A549 (cell line): ENCODE measurements at regions not wholly inside any gene's neighbourhood (a gene's known extent, or its start where the extent isn't known, plus 50 kb on each side); places are given as distances from the start of the nearest gene placed in this dataset.

Source experiments
- ATAC-seq, 2 experiments: fragments of 200-7000 bp in 1 of 2; fragments of >200 bp in 1 of 2; cut with Nextera tagmentation in 1 of 2; cut with Tn5 transposase in 1 of 2; 3 replicates each; pipeline versions ENCODE4 v1.8.0 to v1.9.1; 2018 to 2020; ENCODE audit warnings: mild to moderate bottlenecking in 1 of 2, moderate library complexity in 1 of 2
- CTCF ChIA-PET: fragments of 300-600 bp; sonication (Branson Sonifier 250); formaldehyde crosslinking; extraction: SDS; loops from one replicate; lab custom pipeline; 2021; ENCODE audit warnings: antibody characterized with exemption, inconsistent platforms; lab: Yijun Ruan, JAX
- POLR2A ChIA-PET: fragments of 350-600 bp; formaldehyde crosslinking; extraction: SDS; loops from one replicate; lab custom pipeline; 2021; ENCODE audit warnings: antibody characterized with exemption, inconsistent platforms; lab: Yijun Ruan, JAX
- DNase-seq, 2 experiments: peaks; one replicate each; pipeline versions ENCODE4 v3.0.0 to v3.0.0-alpha.2; 2011 to 2016; ENCODE audit warnings: low read depth in 1 of 2, low spot score in 1 of 2
- FAIRE-seq: peaks from 2 replicates; lab custom pipeline; 2011; peaks lifted over from hg19 to GRCh38; lab: Jason Lieb, UNC
- H3K27ac ChIP-seq, 2 experiments: fragments of >200 bp; sonication (Bioruptor Twin); formaldehyde crosslinking; 3 replicates each; pipeline ENCODE4 v1.5.1; 2016 to 2017
- H3K4me1 ChIP-seq: fragments of >200 bp; sonication (Bioruptor Twin); formaldehyde crosslinking; 3 replicates; pipeline ENCODE4 v1.6.1; 2016
- H3K4me2 ChIP-seq: fragments of >200 bp; sonication (Bioruptor Twin); formaldehyde crosslinking; 3 replicates; pipeline ENCODE4 v1.6.1; 2016
- H3K4me3 ChIP-seq: fragments of >200 bp; sonication (Bioruptor Twin); formaldehyde crosslinking; 3 replicates; pipeline ENCODE4 v1.5.1; 2016
- H3K9me3 ChIP-seq: fragments of >200 bp; sonication (Bioruptor Twin); formaldehyde crosslinking; 3 replicates; pipeline ENCODE4 v1.6.1; 2016
- CHD2 ChIP-seq: fragments of 150-350 bp; IDR thresholded peaks from 2 replicates; pipeline ENCODE4 v1.6.1; 2014; ENCODE audit warnings: low read length; ENCODE audit not compliant: partially characterized antibody
- E2F6 ChIP-seq: IDR thresholded peaks from 2 replicates; pipeline ENCODE4 v1.6.1; 2012; ENCODE audit warnings: low read depth, borderline replicate concordance
- FOSL2 ChIP-seq, 2 experiments: fragments of 450-650 bp in 1 of 2; fragments of >200 bp in 1 of 2; sonication (Bioruptor Twin) in 1 of 2; formaldehyde crosslinking; IDR thresholded peaks; 2 replicates each; pipeline versions ENCODE4 v1.5.0 to v1.6.1; 2016 to 2020; ENCODE audit warnings: mild to moderate bottlenecking in 1 of 2, moderate library complexity in 1 of 2
- FOXS1 ChIP-seq: fragments of 250-450 bp; sonication (Bioruptor Pico); IDR thresholded peaks from 2 replicates; pipeline ENCODE4 v1.5.0; 2020; ENCODE audit warnings: mild to moderate bottlenecking, moderate library complexity
- GATA3 ChIP-seq: IDR thresholded peaks from 2 replicates; pipeline ENCODE4 v1.6.1; 2012; ENCODE audit warnings: borderline replicate concordance
- HES2 ChIP-seq: fragments of >200 bp; sonication (Bioruptor Twin); formaldehyde crosslinking; IDR thresholded peaks from 2 replicates; pipeline ENCODE4 v1.6.1; 2016
- HEYL ChIP-seq: fragments of 250-450 bp; sonication (Bioruptor Pico); IDR thresholded peaks from 2 replicates; pipeline ENCODE4 v1.8.0; 2021; ENCODE audit warnings: mild to moderate bottlenecking, moderate library complexity
- JUN ChIP-seq, 2 experiments: fragments of >200 bp; sonication (Bioruptor Twin); formaldehyde crosslinking; IDR thresholded peaks; 2 replicates in 1 of 2; 3 replicates in 1 of 2; pipeline ENCODE4 v1.6.1; 2016 to 2017
- JUNB ChIP-seq: fragments of >200 bp; sonication (Bioruptor Twin); formaldehyde crosslinking; IDR thresholded peaks from 2 replicates; pipeline ENCODE4 v1.6.1; 2016
- KDM1A ChIP-seq: fragments of 200-600 bp; sonication (generic); IDR thresholded peaks from 2 replicates; pipeline ENCODE4 v1.6.1; 2016; ENCODE audit warnings: low read depth, mild to moderate bottlenecking
- NFE2L2 ChIP-seq: fragments of 150-350 bp; conservative IDR thresholded peaks from 2 replicates; pipeline ENCODE4 v1.6.1; 2014; ENCODE audit warnings: low read length
- NR3C1 ChIP-seq: fragments of >200 bp; sonication (Bioruptor Twin); formaldehyde crosslinking; IDR thresholded peaks from 3 replicates; pipeline ENCODE4 v1.6.1; 2017
- PHF8 ChIP-seq: fragments of 200-600 bp; sonication (generic); IDR thresholded peaks from 2 replicates; pipeline ENCODE4 v1.6.1; 2016; ENCODE audit warnings: low read depth, mild to moderate bottlenecking, antibody characterized with exemption, moderate library complexity, borderline replicate concordance
- POLR2AphosphoS2 ChIP-seq: conservative IDR thresholded peaks from 2 replicates; pipeline ENCODE4 v1.6.1; 2012; ENCODE audit warnings: low read length, improper control_type of control experiment, inconsistent platforms
- RFX5 ChIP-seq: fragments of 450-650 bp; IDR thresholded peaks from 2 replicates; pipeline ENCODE4 v1.7.1; 2014; ENCODE audit warnings: antibody characterized with exemption, mild to moderate bottlenecking, moderate library complexity
- RNF2 ChIP-seq: fragments of 200-600 bp; sonication (generic); IDR thresholded peaks from 2 replicates; pipeline ENCODE4 v1.6.1; 2016; ENCODE audit warnings: low read depth, mild to moderate bottlenecking, antibody characterized with exemption, moderate library complexity, borderline replicate concordance
- TFCP2L1 ChIP-seq: fragments of 250-450 bp; sonication (Bioruptor Pico); IDR thresholded peaks from 2 replicates; pipeline ENCODE4 v1.5.0; 2021; ENCODE audit warnings: mild to moderate bottlenecking
- ZFP36 ChIP-seq: fragments of 450-650 bp; IDR thresholded peaks from 2 replicates; pipeline ENCODE4 v1.6.1; 2014; ENCODE audit warnings: borderline replicate concordance; ENCODE audit not compliant: partially characterized antibody
- WGBS: methylation state at CpG from one replicate; pipeline ENCODE4 v1.1.6; 2017; ENCODE audit errors: missing lambda C conversion rate; 5-methylcytosine and 5-hydroxymethylcytosine counted together
- TF ChIP-seq, protein P1 (sequence below): fragments of 250-450 bp; sonication (Bioruptor Pico); IDR thresholded peaks from 2 replicates; pipeline ENCODE4 v1.5.0; 2021; ENCODE audit warnings: mild to moderate bottlenecking, moderate library complexity, borderline replicate concordance
- TF ChIP-seq, protein P2 (sequence below): IDR thresholded peaks from 2 replicates; pipeline ENCODE4 v1.6.1; 2012
- TF ChIP-seq, protein P3 (sequence below): IDR thresholded peaks from 2 replicates; pipeline ENCODE4 v1.6.1; 2012
- TF ChIP-seq, protein P4 (sequence below): fragments of 150-350 bp; IDR thresholded peaks from 2 replicates; pipeline ENCODE4 v1.6.1; 2014; ENCODE audit warnings: low read depth, mild to moderate bottlenecking, low read length

DNA sequence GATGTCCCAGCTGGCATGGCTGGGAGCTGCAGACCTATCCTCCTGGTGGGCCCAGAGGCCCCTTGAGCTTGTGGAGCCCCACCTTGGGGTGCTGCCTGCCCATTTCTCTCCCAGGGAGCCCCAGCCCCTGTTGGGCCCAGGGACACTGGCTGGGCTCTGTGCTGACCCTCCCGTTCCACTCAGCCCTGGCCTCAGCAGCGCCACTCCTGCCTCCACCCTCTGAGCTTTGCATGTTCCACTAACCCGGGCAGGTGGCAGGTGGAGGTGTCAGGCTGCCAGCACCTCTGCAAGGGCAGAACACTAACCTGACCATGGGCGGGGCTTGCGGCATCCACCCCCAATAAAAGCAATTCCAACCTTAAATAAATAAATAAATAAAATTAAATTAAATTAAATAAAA, 299.2 kb downstream of the LRIG3 start:
- no peak for ATAC-seq
- WGBS = 61% methylated on average over 3 of the region's 5 CpGs

DNA sequence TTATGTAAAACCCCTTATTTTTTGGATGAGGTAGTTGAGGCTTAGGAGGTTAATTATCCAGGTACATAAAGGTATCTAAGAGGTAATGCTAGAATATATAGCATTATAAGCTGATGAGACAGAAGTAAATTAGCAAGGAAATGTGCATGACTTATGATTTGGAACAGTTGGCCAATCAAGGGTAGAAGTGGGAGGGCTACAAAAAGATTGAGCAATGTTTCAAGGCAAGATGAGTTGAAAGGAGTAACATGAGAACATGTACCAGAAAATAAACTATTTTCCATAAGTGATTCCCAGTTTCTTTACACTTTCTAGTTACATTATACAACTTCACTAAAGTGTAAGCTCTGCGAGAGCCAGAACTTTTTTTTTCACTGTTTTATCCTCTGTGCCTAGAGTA, 290.9 kb downstream of the LRIG3 start:
- CTCF ChIA-PET = no interaction called here
- FAIRE-seq = no peak
- H3K27ac ChIP-seq = no peak overlapping the region
- no peak for ATAC-seq
- no peak for TF ChIP-seq E2F6
- TF ChIP-seq, protein P1, sequence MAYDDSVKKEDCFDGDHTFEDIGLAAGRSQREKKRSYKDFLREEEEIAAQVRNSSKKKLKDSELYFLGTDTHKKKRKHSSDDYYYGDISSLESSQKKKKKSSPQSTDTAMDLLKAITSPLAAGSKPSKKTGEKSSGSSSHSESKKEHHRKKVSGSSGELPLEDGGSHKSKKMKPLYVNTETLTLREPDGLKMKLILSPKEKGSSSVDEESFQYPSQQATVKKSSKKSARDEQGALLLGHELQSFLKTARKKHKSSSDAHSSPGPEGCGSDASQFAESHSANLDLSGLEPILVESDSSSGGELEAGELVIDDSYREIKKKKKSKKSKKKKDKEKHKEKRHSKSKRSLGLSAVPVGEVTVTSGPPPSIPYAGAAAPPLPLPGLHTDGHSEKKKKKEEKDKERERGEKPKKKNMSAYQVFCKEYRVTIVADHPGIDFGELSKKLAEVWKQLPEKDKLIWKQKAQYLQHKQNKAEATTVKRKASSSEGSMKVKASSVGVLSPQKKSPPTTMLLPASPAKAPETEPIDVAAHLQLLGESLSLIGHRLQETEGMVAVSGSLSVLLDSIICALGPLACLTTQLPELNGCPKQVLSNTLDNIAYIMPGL = no peak
- no peak for TF ChIP-seq POLR2AphosphoS2
- TF ChIP-seq HEYL (CRISPR knock-in tag) = no peak
- no peak for TF ChIP-seq FOXS1 (CRISPR knock-in tag)
- TF ChIP-seq TFCP2L1 (CRISPR knock-in tag) = no peak
- TF ChIP-seq RFX5 = no peak
- no peak for TF ChIP-seq JUN (IDR thresholded peaks at IDR 0.05)
- TF ChIP-seq, protein P2, sequence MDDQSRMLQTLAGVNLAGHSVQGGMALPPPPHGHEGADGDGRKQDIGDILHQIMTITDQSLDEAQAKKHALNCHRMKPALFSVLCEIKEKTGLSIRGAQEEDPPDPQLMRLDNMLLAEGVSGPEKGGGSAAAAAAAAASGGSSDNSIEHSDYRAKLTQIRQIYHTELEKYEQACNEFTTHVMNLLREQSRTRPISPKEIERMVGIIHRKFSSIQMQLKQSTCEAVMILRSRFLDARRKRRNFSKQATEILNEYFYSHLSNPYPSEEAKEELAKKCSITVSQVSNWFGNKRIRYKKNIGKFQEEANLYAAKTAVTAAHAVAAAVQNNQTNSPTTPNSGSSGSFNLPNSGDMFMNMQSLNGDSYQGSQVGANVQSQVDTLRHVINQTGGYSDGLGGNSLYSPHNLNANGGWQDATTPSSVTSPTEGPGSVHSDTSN = no peak
- no peak for TF ChIP-seq JUNB
- POLR2A ChIA-PET = no interaction called here
- no peaks in the 10 kb centered on the region for H3K4me1 ChIP-seq
- no peak overlapping the region for H3K4me3 ChIP-seq
- WGBS = 76% methylated on average over 1 of the region's 1 CpG
- DNase-seq = no peak
- H3K9me3 ChIP-seq = no peaks in the 10 kb centered on the region
- no peak overlapping the region for H3K4me2 ChIP-seq

More for the DNA sequence above, 299.2 kb downstream of the LRIG3 start:
- Histone ChIP-seq H3K4me3 (no peak overlapping the region), H3K27ac (no peak overlapping the region), H3K4me2 (no peak overlapping the region), H3K4me1 (no peaks in the 10 kb centered on the region), H3K9me3 (no peaks in the 10 kb centered on the region)
- no peak for DNase-seq
- ChIA-PET CTCF (no interaction called here), POLR2A (no interaction called here)
- TF ChIP-seq CHD2 (no peak), FOSL2 (IDR thresholded peaks at IDR 0.05) (no peak), FOSL2 (CRISPR knock-in tag; IDR thresholded peaks at IDR 0.05) (no peak), HES2 (no peak), ZFP36 (no peak), RNF2 (no peak), NR3C1 (no peak), RFX5 (no peak), NFE2L2 (no peak), KDM1A (no peak), JUN (IDR thresholded peaks at IDR 0.05) (no peak), GATA3 (no peak), FOXS1 (CRISPR knock-in tag) (no peak), PHF8 (no peak)
- TF ChIP-seq, protein P3, sequence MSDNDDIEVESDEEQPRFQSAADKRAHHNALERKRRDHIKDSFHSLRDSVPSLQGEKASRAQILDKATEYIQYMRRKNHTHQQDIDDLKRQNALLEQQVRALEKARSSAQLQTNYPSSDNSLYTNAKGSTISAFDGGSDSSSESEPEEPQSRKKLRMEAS = no peak
- TF ChIP-seq, protein P4, sequence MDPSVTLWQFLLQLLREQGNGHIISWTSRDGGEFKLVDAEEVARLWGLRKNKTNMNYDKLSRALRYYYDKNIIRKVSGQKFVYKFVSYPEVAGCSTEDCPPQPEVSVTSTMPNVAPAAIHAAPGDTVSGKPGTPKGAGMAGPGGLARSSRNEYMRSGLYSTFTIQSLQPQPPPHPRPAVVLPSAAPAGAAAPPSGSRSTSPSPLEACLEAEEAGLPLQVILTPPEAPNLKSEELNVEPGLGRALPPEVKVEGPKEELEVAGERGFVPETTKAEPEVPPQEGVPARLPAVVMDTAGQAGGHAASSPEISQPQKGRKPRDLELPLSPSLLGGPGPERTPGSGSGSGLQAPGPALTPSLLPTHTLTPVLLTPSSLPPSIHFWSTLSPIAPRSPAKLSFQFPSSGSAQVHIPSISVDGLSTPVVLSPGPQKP = no peak
- FAIRE-seq = no peak
